AG08395 (cell line): ENCODE measurements at regions not wholly inside any gene's neighbourhood (a gene's known extent, or its start where the extent isn't known, plus 50 kb on each side); places are given as distances from the start of the nearest gene placed in this dataset.
"Not testable (repeated sequence)": the region's sequence is repeated elsewhere in the genome, so short reads cannot be mapped to it uniquely, and the experiment has no call there.

ENCODE experiments used
- DNase-seq: peaks from one replicate; pipeline ENCODE4 v3.0.0; 2012; ENCODE audit warnings: mixed read lengths, low spot score

- not testable (repeated sequence) for DNase-seq
Observed at GRCh38 chr1:149157409-149157808, 54.1 kb upstream of the NBPF9 start.

- not testable (repeated sequence) for DNase-seq
Observed at GRCh38 chr1:149158308-149158707, 55.0 kb upstream of the NBPF9 start.

GRCh38 chr1:149163063-149163444 lies 59.7 kb upstream of the NBPF9 start:
- not testable (repeated sequence) for DNase-seq

GRCh38 chr1:149174765-149175164 lies 71.4 kb upstream of the NBPF9 start:
- not testable (repeated sequence) for DNase-seq

GRCh38 chr1:149175812-149176211 lies 72.5 kb upstream of the NBPF9 start:
- DNase-seq: not testable (repeated sequence)

GRCh38 chr1:149176453-149177316 lies 73.3 kb upstream of the NBPF9 start:
- DNase-seq: not testable (repeated sequence)

GRCh38 chr1:149190742-149191141 lies 87.4 kb upstream of the NBPF9 start:
- not testable (repeated sequence) for DNase-seq

GRCh38 chr1:149196651-149197050 lies 93.3 kb upstream of the NBPF9 start:
- not testable (repeated sequence) for DNase-seq

- peak; percentile 2 for DNase-seq
Observed at GRCh38 chr1:149200567-149200966, 97.2 kb upstream of the NBPF9 start.

GRCh38 chr1:149202283-149202682 lies 98.9 kb upstream of the NBPF9 start:
- DNase-seq: not testable (repeated sequence)

GRCh38 chr1:149204396-149204795 lies 101.0 kb upstream of the NBPF9 start:
- DNase-seq: not testable (repeated sequence)

GRCh38 chr1:149208836-149209235 lies 105.5 kb upstream of the NBPF9 start:
- DNase-seq: not testable (repeated sequence)

- DNase-seq: not testable (repeated sequence)
Observed at GRCh38 chr1:149211757-149212420, 108.5 kb upstream of the NBPF9 start.

GRCh38 chr1:149212946-149213345 lies 109.6 kb upstream of the NBPF9 start:
- DNase-seq: not testable (repeated sequence)

GRCh38 chr1:149213673-149214072 lies 110.3 kb upstream of the NBPF9 start:
- not testable (repeated sequence) for DNase-seq

GRCh38 chr1:149218080-149218988 lies 115.0 kb upstream of the NBPF9 start:
- DNase-seq: not testable (repeated sequence)

- not testable (repeated sequence) for DNase-seq
Observed at GRCh38 chr1:149219539-149219938, 116.2 kb upstream of the NBPF9 start.

GRCh38 chr1:149220463-149221074 lies 117.2 kb upstream of the NBPF9 start:
- not testable (repeated sequence) for DNase-seq

GRCh38 chr1:149227933-149228665 lies 124.7 kb upstream of the NBPF9 start:
- DNase-seq: not testable (repeated sequence)

GRCh38 chr1:149228672-149229585 lies 125.6 kb upstream of the NBPF9 start:
- not testable (repeated sequence) for DNase-seq
